Sigmoid colon (tissue), 4 donors: ENCODE measurements at regions not wholly inside any gene's neighbourhood (a gene's known extent, or its start where the extent isn't known, plus 50 kb on each side); places are given as distances from the start of the nearest gene placed in this dataset.

Experiments used
- CTCF ChIP-seq, 4 experiments: fragments of 450-650 bp in 3 of 4; fragments of 200-600 bp in 1 of 4; IDR thresholded peaks; one replicate each; pipeline ENCODE4 v1.5.1; 2016 to 2019; ENCODE audit warnings: antibody characterized with exemption in 4 of 4, mild to moderate bottlenecking in 3 of 4, moderate library complexity in 2 of 4
- EP300 ChIP-seq, 4 donors: sonication (generic); formaldehyde crosslinking; IDR thresholded peaks; one replicate each; pipeline ENCODE4 v1.6.1; 2017; ENCODE audit warnings: antibody characterized with exemption in 4 of 4
- POLR2A ChIP-seq, 2 donors: fragments of 450-650 bp; IDR thresholded peaks; one replicate each; pipeline ENCODE4 v1.6.1; 2016; ENCODE audit warnings: antibody characterized with exemption in 2 of 2, mild to moderate bottlenecking in 2 of 2, moderate library complexity in 2 of 2

- no peak for TF ChIP-seq CTCF (IDR thresholded peaks at IDR 0.05)
- no peak for TF ChIP-seq EP300 (IDR thresholded peaks at IDR 0.05)
- TF ChIP-seq POLR2A (IDR thresholded peaks at IDR 0.05), result no peak
Measured at GRCh38 chr9:91157883-91158282, 203.8 kb downstream of the AUH start.
